OCI-LY7 (cell line): ENCODE measurements at regions not wholly inside any gene's neighbourhood (a gene's known extent, or its start where the extent isn't known, plus 50 kb on each side); places are given as distances from the start of the nearest gene placed in this dataset.

Experiments
- EZH2phosphoT487 ChIP-seq: fragments of 200-600 bp; sonication (generic); IDR thresholded peaks from 2 replicates; pipeline ENCODE4 v1.6.1; 2018; ENCODE audit warnings: low read depth, borderline replicate concordance, mild to moderate bottlenecking, mixed run types, antibody characterized with exemption, low read length, moderate library complexity, mixed read lengths
- TF ChIP-seq, protein P1 (sequence below): fragments of 200-600 bp; sonication (generic); conservative IDR thresholded peaks from 2 replicates; pipeline ENCODE4 v1.5.1; 2014; ENCODE audit warnings: mild to moderate bottlenecking, antibody characterized with exemption, low read length, moderate library complexity, mixed read lengths

DNA sequence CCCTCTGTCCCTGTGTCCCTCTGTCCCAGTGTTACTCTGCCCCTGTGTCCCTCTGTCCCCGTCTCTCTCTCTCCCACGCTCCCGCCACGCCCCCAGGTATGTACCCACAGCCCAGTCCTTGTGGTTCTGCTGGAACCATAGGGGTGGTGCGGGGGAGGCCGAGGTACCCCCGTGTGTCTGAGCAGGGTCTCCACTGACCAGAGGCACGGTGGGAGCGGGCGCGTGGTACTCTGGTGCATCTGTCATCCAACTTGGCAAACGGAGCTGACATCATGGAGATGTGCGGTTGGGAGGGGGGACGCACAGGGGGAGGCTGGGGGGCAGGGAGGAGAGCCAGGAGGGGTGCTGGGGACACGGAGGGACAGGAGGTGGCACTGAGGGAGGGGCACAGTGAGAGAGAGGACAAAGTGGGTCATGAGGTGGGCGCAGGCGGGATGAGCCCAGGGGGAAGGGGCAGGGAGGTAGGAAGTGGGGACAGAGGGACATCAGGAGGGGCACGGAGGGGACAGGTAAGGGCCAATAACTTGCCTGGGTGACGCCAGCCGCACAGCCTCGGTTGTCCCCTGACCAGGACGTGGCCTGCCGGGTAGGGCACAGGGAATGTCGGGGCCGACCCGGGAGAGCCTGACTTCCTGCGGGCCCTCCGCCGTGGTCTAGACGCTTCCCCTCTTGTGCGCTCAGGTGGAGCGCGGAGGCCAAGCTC, 163.6 kb upstream of the PDE10A start:
- TF ChIP-seq, protein P1, sequence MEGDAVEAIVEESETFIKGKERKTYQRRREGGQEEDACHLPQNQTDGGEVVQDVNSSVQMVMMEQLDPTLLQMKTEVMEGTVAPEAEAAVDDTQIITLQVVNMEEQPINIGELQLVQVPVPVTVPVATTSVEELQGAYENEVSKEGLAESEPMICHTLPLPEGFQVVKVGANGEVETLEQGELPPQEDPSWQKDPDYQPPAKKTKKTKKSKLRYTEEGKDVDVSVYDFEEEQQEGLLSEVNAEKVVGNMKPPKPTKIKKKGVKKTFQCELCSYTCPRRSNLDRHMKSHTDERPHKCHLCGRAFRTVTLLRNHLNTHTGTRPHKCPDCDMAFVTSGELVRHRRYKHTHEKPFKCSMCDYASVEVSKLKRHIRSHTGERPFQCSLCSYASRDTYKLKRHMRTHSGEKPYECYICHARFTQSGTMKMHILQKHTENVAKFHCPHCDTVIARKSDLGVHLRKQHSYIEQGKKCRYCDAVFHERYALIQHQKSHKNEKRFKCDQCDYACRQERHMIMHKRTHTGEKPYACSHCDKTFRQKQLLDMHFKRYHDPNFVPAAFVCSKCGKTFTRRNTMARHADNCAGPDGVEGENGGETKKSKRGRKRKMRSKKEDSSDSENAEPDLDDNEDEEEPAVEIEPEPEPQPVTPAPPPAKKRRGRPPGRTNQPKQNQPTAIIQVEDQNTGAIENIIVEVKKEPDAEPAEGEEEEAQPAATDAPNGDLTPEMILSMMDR, result no peak
- TF ChIP-seq EZH2phosphoT487, result no peak
